HepG2 (cell line): ENCODE measurements at regions not wholly inside any gene's neighbourhood (a gene's known extent, or its start where the extent isn't known, plus 50 kb on each side); places are given as distances from the start of the nearest gene placed in this dataset.

Source experiments
- CENPT ChIP-seq: sonication (generic); formaldehyde crosslinking; IDR thresholded peaks from 2 replicates; pipeline ENCODE4 v1.8.0; 2022; ENCODE audit warnings: low read depth, mild to moderate bottlenecking, moderate library complexity, missing genetic modification reagents
- JUN ChIP-seq: sonication (generic); formaldehyde crosslinking; IDR thresholded peaks from 2 replicates; pipeline ENCODE4 v1.4.0; 2020; ENCODE audit warnings: mild to moderate bottlenecking, missing genetic modification reagents
- MIER2 ChIP-seq: IDR thresholded peaks from 2 replicates; pipeline ENCODE4 v1.6.1; 2016; ENCODE audit warnings: missing biosample characterization, missing genetic modification reagents
- NR2C2 ChIP-seq: sonication (generic); formaldehyde crosslinking; IDR thresholded peaks from 2 replicates; pipeline ENCODE4 v1.4.0; 2020; ENCODE audit warnings: missing genetic modification reagents, mild to moderate bottlenecking, moderate library complexity, borderline replicate concordance
- POLR2A ChIP-seq, 2 experiments: IDR thresholded peaks; 2 replicates each; pipeline ENCODE4 v1.6.1; 2011; ENCODE audit warnings: low read depth in 2 of 2, low read length in 2 of 2, mild to moderate bottlenecking in 1 of 2, moderate library complexity in 1 of 2; ENCODE audit not compliant: insufficient read depth in 1 of 2
- ZNF274 ChIP-seq: sonication (generic); formaldehyde crosslinking; IDR thresholded peaks from 2 replicates; pipeline ENCODE4 v1.5.1; 2020; ENCODE audit warnings: mild to moderate bottlenecking, missing genetic modification reagents
- TF ChIP-seq, protein P1 (sequence below): sonication (generic); formaldehyde crosslinking; IDR thresholded peaks from 2 replicates; pipeline ENCODE4 v1.5.0; 2020; ENCODE audit warnings: mild to moderate bottlenecking, missing genetic modification reagents, moderate library complexity
- TF ChIP-seq, protein P2 (sequence below), 2 experiments: IDR thresholded peaks; 2 replicates each; pipeline ENCODE4 v1.6.1; 2011 to 2012; ENCODE audit warnings: low read length in 2 of 2, borderline replicate concordance in 1 of 2, low read depth in 1 of 2, mild to moderate bottlenecking in 1 of 2, moderate library complexity in 1 of 2
- TF ChIP-seq, protein P3 (sequence below): sonication (generic); formaldehyde crosslinking; IDR thresholded peaks from 2 replicates; pipeline ENCODE4 v1.4.0; 2020; ENCODE audit warnings: mild to moderate bottlenecking, missing genetic modification reagents, borderline replicate concordance

DNA sequence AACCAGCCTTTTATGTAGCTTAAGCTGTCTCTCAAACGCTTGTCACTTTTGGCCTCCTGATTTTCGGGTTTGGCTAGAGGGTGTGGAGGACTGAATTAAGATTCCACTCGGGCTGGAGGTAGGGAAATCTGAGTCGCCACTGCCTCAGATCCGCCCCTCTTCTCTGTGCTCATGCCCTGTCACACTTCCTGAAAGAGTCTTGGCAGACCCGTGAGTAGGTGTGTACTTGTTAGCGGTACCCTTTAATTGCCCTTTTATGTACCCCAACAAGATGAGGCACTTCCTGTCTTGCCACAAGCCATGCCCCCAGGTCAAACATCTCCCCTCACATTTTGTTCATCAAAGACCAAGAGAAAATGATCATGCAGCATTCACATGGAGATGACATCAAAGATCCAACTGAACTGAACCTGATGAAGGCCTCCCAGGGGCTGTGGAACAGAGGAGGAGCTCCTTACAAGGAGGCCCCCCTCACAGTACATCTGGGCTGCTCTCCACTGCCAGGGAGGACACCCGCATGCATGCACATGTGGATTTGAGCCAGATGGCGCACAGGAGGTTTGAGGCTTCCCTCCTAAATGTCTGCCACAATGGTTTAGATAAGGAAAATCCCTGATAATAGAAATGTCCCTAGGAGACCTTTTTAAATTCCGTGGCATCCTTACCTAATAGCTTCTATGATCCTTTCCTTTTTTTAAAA, 86.5 kb upstream of the CDKN3 start:
- TF ChIP-seq NR2C2 (CRISPR knock-in tag) (no peak), CENPT (CRISPR knock-in tag) (no peak), JUN (CRISPR knock-in tag) (no peak), ZNF274 (no peak), MIER2 (CRISPR knock-in tag) (no peak), POLR2A (IDR thresholded peaks at IDR 0.05; ENCODE audit: insufficient read depth in 1 of 2, low read depth in 2 of 2, low read length in 2 of 2) (no peak)
- TF ChIP-seq, protein P1, sequence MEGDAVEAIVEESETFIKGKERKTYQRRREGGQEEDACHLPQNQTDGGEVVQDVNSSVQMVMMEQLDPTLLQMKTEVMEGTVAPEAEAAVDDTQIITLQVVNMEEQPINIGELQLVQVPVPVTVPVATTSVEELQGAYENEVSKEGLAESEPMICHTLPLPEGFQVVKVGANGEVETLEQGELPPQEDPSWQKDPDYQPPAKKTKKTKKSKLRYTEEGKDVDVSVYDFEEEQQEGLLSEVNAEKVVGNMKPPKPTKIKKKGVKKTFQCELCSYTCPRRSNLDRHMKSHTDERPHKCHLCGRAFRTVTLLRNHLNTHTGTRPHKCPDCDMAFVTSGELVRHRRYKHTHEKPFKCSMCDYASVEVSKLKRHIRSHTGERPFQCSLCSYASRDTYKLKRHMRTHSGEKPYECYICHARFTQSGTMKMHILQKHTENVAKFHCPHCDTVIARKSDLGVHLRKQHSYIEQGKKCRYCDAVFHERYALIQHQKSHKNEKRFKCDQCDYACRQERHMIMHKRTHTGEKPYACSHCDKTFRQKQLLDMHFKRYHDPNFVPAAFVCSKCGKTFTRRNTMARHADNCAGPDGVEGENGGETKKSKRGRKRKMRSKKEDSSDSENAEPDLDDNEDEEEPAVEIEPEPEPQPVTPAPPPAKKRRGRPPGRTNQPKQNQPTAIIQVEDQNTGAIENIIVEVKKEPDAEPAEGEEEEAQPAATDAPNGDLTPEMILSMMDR (CRISPR knock-in tag) = no peak
- TF ChIP-seq, protein P2, sequence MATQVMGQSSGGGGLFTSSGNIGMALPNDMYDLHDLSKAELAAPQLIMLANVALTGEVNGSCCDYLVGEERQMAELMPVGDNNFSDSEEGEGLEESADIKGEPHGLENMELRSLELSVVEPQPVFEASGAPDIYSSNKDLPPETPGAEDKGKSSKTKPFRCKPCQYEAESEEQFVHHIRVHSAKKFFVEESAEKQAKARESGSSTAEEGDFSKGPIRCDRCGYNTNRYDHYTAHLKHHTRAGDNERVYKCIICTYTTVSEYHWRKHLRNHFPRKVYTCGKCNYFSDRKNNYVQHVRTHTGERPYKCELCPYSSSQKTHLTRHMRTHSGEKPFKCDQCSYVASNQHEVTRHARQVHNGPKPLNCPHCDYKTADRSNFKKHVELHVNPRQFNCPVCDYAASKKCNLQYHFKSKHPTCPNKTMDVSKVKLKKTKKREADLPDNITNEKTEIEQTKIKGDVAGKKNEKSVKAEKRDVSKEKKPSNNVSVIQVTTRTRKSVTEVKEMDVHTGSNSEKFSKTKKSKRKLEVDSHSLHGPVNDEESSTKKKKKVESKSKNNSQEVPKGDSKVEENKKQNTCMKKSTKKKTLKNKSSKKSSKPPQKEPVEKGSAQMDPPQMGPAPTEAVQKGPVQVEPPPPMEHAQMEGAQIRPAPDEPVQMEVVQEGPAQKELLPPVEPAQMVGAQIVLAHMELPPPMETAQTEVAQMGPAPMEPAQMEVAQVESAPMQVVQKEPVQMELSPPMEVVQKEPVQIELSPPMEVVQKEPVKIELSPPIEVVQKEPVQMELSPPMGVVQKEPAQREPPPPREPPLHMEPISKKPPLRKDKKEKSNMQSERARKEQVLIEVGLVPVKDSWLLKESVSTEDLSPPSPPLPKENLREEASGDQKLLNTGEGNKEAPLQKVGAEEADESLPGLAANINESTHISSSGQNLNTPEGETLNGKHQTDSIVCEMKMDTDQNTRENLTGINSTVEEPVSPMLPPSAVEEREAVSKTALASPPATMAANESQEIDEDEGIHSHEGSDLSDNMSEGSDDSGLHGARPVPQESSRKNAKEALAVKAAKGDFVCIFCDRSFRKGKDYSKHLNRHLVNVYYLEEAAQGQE (IDR thresholded peaks at IDR 0.05; ENCODE audit: borderline replicate concordance in 1 of 2, low read depth in 1 of 2, low read length in 2 of 2) = no peak
- TF ChIP-seq, protein P3, sequence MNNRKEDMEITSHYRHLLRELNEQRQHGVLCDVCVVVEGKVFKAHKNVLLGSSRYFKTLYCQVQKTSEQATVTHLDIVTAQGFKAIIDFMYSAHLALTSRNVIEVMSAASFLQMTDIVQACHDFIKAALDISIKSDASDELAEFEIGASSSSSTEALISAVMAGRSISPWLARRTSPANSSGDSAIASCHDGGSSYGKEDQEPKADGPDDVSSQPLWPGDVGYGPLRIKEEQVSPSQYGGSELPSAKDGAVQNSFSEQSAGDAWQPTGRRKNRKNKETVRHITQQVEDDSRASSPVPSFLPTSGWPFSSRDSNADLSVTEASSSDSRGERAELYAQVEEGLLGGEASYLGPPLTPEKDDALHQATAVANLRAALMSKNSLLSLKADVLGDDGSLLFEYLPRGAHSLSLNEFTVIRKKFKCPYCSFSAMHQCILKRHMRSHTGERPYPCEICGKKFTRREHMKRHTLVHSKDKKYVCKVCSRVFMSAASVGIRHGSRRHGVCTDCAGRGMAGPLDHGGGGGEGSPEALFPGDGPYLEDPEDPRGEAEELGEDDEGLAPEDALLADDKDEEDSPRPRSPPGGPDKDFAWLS (CRISPR knock-in tag) = no peak
